NCI-H1105 (cell line): ENCODE measurements at regions not wholly inside any gene's neighbourhood (a gene's known extent, or its start where the extent isn't known, plus 50 kb on each side); places are given as distances from the start of the nearest gene placed in this dataset.
"Not testable (repeated sequence)": the region's sequence is repeated elsewhere in the genome, so short reads cannot be mapped to it uniquely, and the experiment has no call there.

Experiments used
- DNase-seq: peaks from one replicate; lab custom pipeline; 2025; lab: John Stamatoyannopoulos, UW

GRCh38 chr20:6715401-6715941 is 52.0 kb upstream of the BMP2 start:
- DNase-seq: no peak

- DNase-seq: no peak
These were observed 53.2 kb upstream of the BMP2 start for GRCh38 chr20:6714279-6714711.

GRCh38 chr20:6711951-6712649 is 55.4 kb upstream of the BMP2 start:
- no peak for DNase-seq

- no peak for DNase-seq
These were observed 57.4 kb upstream of the BMP2 start for GRCh38 chr20:6709910-6710595.

GRCh38 chr20:6708010-6708409 is 59.5 kb upstream of the BMP2 start:
- no peak for DNase-seq

GRCh38 chr20:6707321-6707831 is 60.1 kb upstream of the BMP2 start:
- no peak for DNase-seq

- no peak for DNase-seq
These were observed 61.4 kb upstream of the BMP2 start for GRCh38 chr20:6705926-6706548.

- DNase-seq: no peak
These were observed 62.2 kb upstream of the BMP2 start for GRCh38 chr20:6705106-6705766.

GRCh38 chr20:6704132-6704861 is 63.2 kb upstream of the BMP2 start:
- no peak for DNase-seq

GRCh38 chr20:6703656-6704055 is 63.8 kb upstream of the BMP2 start:
- DNase-seq: no peak

- DNase-seq: no peak
These were observed 64.4 kb upstream of the BMP2 start for GRCh38 chr20:6703047-6703446.

- DNase-seq: no peak
These were observed 65.3 kb upstream of the BMP2 start for GRCh38 chr20:6702144-6702543.

- DNase-seq: no peak
These were observed 66.7 kb upstream of the BMP2 start for GRCh38 chr20:6700563-6701329.

GRCh38 chr20:6699921-6700562 is 67.4 kb upstream of the BMP2 start:
- DNase-seq: no peak

- DNase-seq: no peak
These were observed 68.8 kb upstream of the BMP2 start for GRCh38 chr20:6698723-6699122.

GRCh38 chr20:6698056-6698455 is 69.4 kb upstream of the BMP2 start:
- DNase-seq: no peak

- DNase-seq: no peak
These were observed 70.1 kb upstream of the BMP2 start for GRCh38 chr20:6697228-6697972.

- DNase-seq: no peak
These were observed 71.5 kb upstream of the BMP2 start for GRCh38 chr20:6696001-6696400.

GRCh38 chr20:6693808-6694198 is 73.7 kb upstream of the BMP2 start:
- DNase-seq: not testable (repeated sequence)
